Hindlimb muscle (tissue), 1 donor: ENCODE measurements at regions not wholly inside any gene's neighbourhood (a gene's known extent, or its start where the extent isn't known, plus 50 kb on each side); places are given as distances from the start of the nearest gene placed in this dataset.
"Not testable (repeated sequence)": the region's sequence is repeated elsewhere in the genome, so short reads cannot be mapped to it uniquely, and the experiment has no call there.

Experiments used
- DNase-seq: peaks from one replicate; pipeline ENCODE4 v3.0.0-alpha.2; 2013

DNA sequence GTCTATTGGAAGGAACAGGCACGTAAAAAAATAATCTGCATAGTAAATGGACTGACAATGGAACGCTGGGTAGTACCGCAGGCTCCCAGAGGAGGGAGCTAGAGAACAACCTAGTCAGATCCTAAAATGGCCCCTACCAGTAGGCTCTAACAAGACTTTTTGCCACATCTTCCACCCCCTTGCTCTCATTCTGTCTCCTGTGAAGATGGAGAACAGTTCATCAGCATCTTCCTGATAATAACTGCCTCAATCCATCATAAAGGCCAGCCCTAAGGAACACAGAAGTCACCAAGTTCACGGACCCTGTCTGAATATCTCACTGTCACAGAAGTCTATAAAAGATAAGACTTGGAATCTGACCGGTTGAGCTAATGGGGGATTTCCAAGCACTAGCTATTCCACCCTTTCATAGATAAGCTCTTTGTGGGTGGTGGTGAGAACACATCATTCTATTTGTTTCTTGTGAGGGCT is 133.4 kb downstream of the SLC1A3 start:
- no peak for DNase-seq

- no peak for DNase-seq
Observed at GRCh38 chr5:36740259-36740898, 134.0 kb downstream of the SLC1A3 start.

DNA sequence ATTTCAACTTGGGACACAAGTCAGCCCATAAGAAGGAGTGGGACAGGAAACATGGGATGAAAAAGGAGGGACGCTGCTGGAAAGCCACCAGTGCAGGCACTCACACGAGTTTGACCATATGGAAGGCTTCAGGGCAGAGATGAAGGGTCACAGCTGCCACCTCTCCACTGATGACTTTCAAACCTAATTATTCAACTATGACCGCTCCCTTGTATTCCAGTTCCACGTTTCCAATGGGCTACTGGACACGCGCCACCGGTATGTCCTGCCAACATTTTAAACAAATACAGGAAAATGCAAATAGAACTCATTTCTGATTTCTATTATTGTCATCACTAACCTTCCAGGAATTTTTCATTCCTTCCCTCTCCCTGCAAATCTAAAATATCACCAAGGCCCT is 134.7 kb downstream of the SLC1A3 start:
- no peak for DNase-seq

DNA sequence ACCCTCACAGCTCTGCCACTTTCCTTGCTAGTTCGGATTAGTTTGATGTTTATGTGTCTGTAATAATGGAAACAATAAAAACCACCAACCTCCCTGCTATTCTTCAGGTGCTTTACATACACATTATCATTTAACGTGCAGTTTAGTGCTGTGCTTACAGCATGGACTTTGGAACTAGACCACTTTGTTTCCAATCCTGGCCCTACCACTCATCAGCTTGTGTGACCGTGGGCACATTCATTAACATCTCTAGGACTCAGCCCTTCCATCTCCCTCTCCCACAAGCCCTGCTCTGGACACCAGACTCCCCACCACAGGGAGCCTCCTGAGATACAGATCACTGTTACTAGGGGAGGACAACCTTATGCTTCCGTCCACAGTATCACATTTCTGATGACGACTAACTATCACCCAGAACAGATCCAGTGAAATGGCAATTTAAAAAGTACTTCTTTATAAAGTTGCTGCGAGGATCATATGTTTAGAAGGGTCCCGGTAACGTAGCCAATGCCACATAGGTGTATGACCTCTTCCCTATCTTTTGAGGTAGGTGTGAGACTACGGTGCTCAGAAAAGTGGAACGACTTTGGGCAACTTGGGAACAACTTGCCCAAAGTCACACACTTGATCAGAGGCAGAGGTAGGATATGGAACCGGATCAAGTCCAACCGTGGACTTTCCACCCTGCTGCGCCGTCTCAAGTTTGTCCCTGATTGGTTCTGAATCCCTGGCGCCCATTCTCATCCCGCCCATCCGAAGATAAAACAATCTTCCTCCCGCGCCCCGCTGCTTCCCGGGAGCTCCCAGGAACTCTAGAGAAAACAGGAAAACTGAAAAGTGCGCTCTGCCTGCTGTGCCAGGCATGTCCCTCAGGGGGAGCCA is 132.4 kb upstream of the NIPBL start:
- peak; percentile 56 for DNase-seq

- DNase-seq: no peak
Observed at GRCh38 chr5:36744773-36745589, 131.6 kb upstream of the NIPBL start.

DNA sequence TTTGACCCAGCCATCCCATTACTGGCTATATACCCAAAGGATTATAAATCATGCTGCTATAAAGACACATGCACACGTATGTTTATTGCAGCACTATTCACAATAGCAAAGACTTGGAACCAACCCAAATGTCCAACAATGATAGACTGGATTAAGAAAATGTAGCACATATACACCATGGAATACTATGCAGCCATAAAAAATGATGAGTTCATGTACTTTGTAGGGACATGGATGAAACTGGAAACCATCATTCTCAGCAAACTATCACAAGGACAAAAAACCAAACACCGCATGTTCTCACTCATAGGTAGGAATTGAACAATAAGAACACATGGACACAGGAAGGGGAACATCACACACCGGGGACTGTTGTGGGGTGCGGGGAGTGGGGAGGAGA is 128.8 kb upstream of the NIPBL start:
- not testable (repeated sequence) for DNase-seq

DNA sequence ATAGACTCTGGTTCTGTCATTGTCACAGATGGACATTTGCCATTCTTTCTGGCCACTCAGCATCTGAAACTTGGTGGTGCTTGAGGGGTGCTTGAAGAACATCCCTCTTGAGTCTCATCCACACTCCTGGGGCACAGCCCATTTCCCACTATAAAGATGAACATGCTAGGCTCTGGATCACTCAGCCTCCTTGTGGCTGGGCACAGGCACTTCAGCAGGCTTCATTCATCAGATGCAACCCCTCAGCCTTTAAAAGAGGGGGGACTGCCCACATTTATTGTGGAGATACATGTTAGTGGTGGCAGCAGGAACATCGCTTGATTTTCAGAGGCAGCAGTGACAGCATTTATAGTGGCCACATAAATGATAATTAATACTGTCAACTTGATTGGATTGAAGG is 124.7 kb upstream of the NIPBL start:
- no peak for DNase-seq

DNA sequence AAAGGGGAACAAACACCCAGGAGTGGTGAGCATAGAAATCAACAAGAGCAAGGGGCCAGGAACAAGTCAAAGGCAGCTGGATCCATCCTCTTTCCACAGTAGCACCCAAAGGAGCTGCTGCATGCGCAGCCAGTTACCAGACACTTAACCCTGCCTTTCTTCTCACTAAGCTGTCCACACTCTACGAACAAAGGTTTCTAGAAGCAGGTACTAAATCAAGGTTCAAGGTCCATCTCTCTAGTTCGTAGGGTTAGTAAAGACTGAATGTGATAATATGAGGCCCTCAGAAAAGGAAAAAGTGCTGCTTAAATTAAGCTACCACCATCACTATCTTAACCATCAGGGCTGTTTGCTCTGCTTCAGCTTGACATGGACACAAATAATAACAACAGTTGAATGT is 121.2 kb upstream of the NIPBL start:
- DNase-seq: no peak

GRCh38 chr5:36755920-36756488 is 120.6 kb upstream of the NIPBL start:
- no peak for DNase-seq

DNA sequence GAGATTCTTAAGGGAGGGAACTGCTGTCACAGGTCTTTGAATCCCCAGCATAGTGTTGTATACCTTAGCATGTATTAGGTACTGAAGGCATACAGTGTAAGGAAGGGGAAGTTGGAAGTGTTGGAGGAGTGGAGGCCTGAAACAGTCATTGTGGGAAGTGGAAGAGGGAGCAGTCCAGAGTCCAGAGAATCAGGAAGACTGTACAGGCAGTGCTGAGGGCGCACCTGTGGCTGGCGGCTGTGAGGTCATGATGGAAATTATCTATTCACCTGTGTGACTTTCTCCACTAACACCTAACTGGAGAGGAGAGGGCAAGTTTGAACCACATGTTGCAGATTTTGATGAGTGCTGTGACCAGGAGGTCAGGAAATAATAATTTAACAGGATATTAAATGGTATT is 119.7 kb upstream of the NIPBL start:
- DNase-seq: no peak

GRCh38 chr5:36759117-36759516 is 117.5 kb upstream of the NIPBL start:
- no peak for DNase-seq

- DNase-seq: no peak
Observed at GRCh38 chr5:36763454-36763853, 113.1 kb upstream of the NIPBL start.

- DNase-seq: no peak
Observed at GRCh38 chr5:36765876-36766275, 110.7 kb upstream of the NIPBL start.

GRCh38 chr5:36766981-36767380 is 109.6 kb upstream of the NIPBL start:
- no peak for DNase-seq

- DNase-seq: no peak
Observed at GRCh38 chr5:36768450-36768849, 108.1 kb upstream of the NIPBL start.

DNA sequence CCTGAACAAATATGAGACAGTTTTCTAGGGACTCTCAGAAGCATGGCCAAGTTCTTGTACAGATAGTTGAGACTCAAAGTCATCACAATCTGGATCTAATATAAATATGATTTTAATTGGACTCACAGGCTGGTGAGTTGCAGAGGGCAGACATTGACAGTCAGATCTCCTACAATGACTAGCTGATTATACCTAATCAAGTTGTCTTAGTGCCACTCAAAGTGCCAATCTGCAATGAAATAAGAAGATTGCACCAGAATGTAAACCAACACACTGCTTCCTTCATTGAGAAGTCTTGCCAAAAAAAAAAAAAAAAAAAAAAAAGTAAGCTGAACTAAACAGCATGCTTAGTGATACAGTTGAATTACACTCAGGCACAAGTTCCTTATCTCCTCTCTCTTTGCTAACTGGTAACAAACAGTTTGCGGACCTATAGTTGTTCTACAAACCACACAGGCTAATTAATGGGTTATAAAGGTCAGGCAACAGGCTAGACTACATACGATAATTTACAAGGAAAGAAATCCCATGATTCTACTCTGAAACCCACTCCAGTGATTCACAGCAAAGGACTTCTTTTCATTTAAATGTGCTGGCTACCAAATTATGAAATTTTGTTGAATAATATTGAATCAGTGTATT is 107.3 kb upstream of the NIPBL start:
- DNase-seq: no peak

DNA sequence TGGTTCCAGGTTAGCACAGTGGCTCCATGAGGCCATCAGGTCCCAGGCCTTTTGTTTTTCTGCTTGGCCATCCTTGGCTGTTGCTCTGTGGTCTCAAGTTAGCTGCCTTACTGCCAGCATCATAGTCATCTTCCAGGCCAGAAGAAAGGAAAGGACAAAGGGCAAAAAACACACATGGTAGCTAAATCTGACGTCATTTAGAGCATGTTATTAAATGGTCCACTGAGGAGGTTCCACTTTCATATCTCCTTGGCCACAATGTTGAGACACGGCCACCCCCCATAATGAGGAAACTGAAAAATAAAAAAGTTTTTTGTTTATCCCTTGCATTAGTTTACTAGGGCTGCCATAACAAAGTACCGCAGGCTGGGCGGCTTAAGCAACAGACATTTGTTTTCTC is 106.4 kb upstream of the NIPBL start:
- no peak for DNase-seq

DNA sequence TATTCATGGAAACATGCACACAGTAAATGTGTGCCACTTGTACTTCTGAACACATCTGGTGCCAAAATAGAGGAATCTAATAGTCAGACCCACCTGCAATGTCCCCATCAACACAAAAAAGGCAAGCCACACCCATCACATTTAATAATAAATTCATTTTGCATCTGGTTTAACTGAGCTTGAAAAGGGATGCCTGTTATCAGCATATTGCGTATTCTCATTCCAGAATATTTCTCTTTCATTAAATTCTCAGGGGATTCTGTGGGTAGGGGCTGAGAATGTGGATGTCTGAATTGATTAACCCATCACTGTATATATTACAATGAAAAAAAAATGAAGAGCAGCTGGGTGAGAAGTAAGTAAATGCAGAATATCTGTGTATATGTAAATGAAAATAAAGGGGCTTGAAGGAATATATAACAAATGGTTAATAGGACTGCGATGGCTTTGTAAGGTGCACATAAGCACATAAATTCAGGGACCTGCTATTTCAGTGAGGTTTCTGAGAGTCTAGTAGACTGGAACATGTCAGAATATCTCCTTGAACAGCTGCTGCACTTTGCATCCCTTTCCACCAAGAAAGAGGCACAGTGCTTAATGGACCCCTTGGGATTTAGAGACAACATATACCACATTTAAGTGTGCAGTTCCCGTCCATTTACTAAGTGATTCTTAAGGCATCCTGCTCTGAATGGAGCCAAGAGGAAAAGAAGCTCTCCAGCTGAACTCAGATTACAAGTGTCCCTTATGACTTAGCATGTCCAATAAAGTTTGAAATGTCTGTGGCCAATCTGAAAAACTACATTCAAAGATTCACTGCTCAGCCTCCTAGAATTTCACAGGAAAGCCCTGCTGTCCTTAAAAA is 104.1 kb upstream of the NIPBL start:
- DNase-seq: peak; percentile 62

DNA sequence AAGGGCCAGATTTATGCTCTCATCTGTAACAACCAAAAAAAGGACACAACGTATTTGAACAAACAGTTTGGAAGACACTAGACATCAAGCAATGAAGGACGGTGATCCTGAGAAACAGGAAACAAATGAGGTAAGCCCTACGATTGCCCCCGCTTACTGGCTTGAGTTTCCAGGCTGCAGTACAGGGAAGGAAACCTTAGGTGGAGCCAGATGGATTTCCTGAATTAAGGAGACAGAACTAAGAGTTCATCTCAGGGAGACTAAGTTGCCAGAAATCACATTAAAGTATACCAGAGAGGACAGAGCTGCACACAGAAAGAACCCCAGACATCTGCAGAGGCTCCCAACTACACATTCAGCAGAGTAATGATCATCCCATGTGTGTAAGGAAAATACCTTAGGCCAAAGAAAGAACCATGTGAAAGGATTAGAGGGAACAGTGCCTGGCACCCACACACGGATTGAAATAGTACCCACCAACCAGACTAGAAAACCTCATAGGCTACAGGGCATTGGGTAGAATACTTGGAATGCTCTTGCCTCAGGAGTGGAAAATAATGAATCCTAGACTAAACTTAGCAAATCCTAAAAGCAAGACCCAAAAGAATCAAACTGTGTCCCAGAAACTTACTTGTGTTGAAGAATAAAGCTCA is 99.3 kb upstream of the NIPBL start:
- peak; percentile 36 for DNase-seq

DNA sequence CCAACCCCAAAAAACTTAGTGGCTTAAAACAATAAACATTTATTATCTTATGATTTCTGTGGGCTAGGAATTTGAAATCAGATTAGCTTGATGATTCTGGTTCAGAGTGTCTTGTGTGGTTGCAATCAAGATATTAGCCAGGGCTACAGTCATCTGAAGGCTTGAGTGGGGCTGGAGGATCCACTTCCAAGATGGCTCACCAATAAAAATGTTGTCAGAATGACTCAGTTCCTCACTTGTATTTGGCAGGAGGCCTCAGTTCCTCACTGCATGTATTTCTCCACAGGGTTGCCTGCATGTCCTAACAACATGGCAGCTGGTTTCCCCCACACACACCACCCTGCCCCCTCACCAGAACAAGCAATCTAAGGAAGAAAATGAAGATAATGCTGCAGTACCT is 98.2 kb upstream of the NIPBL start:
- no peak for DNase-seq

DNA sequence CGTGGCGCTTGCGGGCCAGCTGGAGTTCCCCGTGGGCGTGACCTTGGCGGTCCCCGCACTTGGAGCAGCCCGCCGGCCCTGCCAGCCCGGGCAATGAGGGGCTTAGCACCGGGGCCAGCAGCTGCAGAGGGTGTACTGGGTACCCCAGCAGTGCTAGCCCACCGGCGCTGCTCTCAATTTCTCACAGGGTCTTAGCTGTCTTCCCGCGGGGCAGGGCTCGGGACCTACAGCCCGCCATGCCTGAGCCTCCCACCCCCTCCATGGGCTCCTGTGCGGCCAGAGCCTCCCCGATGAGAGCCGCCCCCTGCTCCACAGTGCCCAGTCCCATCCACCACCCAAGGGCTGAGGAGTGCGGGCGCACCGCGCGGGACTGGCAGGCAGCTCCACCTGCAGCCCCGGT is 94.0 kb upstream of the NIPBL start:
- not testable (repeated sequence) for DNase-seq
